ENCODE measurements at regions not wholly inside any gene's neighbourhood (a gene's known extent, or its start where the extent isn't known, plus 50 kb on each side); places are given as distances from the start of the nearest gene placed in this dataset.

GRCh38 chr10:79012567-79012966 is 56.2 kb upstream of the ZMIZ1 start:
- no peaks in the 10 kb centered on the region for H3K36me3 ChIP-seq
- no peaks in the 10 kb centered on the region for H3K4me1 ChIP-seq
- DNase-seq, result no peak
- ATAC-seq, result no peak
- TF ChIP-seq CTCF (IDR thresholded peaks at IDR 0.05), result no peak
- H3K27me3 ChIP-seq, result no peaks in the 10 kb centered on the region
- no peak overlapping the region for H3K27ac ChIP-seq
- H3K9me3 ChIP-seq, result peaks cover 0 to under 1% of the 10 kb centered on the region in 2 donors
- intact Hi-C loops (cut with DNase I), result no loop called here
- no peak overlapping the region for H3K4me3 ChIP-seq

DNA sequence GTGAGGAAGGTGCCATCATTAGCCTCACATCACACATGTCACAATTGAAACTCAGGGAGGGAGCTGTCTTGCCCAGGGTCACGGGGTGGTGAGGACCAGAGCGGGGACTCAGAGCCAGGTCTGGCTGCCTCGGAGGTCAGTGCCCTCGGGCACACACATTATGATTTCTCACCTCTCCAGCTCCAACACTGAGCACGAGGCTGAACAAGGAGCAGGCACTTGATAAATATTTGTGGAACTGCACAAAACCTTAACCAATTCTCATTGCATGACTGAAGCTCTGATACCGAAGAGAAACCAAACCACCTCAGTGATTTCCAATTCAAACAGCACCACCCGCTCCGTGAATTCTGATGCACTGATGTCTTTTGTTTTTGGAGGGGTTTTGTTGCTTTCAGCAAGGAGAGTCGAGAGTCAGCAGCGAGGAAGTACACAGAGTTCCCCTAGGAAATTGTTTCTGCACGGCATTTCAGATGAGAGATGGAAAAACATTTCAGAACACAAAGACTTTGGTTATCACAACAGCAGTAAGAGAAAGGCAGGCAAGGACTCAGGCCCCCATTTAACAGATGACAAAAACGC is 55.3 kb upstream of the ZMIZ1 start:
- no peak for TF ChIP-seq CTCF (IDR thresholded peaks at IDR 0.05)
- Histone ChIP-seq H3K27me3 (no peaks in the 10 kb centered on the region), H3K27ac (no peak overlapping the region), H3K4me1 (no peaks in the 10 kb centered on the region), H3K9me3 (peaks cover 0 to 8% of the 10 kb centered on the region in 2 donors), H3K4me3 (no peak overlapping the region), H3K36me3 (no peaks in the 10 kb centered on the region)
- intact Hi-C loops (cut with DNase I), result no loop called here
- ATAC-seq (no peak), DNase-seq (no peak)

GRCh38 chr10:79014796-79015195 is 54.0 kb upstream of the ZMIZ1 start:
- ATAC-seq, result no peak
- no peak for DNase-seq
- Histone ChIP-seq H3K27ac (no peak overlapping the region), H3K27me3 (no peaks in the 10 kb centered on the region), H3K36me3 (no peaks in the 10 kb centered on the region), H3K9me3 (peaks cover 0 to 8% of the 10 kb centered on the region in 2 donors), H3K4me3 (no peak overlapping the region), H3K4me1 (no peaks in the 10 kb centered on the region)
- intact Hi-C loops (cut with DNase I), result no loop called here
- TF ChIP-seq CTCF (IDR thresholded peaks at IDR 0.05), result no peak

DNA sequence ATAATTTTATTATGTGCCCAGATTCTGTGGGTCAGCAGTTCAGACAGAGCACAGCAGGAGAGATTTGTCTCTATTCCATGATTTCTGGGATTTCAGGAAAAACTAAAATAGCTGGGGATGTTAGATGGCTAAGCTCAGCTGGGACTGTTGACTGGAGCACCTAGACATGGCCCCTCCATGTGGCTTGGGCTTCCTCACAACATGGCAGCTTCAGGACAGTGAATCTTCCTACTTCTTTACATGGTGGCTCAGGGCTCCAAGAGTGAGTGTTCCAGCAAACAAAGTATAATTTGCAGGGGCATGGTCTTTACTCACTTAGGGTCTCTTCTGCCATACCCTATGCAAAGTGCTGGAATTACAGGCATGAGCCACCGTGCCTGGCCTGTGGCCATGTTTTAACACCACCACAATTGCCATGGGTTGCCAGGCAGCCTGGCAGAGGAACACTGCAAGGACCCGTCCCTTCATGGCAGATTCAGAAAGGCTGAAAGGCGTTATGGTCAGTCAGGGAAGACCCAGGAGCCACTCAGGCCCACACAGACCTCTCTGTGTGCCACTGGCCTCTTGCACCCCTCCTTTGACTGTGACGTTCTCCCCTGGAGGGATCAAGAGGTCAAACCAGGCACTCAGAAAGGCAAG is 50.8 kb upstream of the ZMIZ1 start:
- DNase-seq, result no peak
- peaks cover 0 to 3% of the 10 kb centered on the region in 2 donors for H3K4me1 ChIP-seq
- no peak for ATAC-seq
- H3K36me3 ChIP-seq, result no peaks in the 10 kb centered on the region
- intact Hi-C loops (cut with DNase I), result no loop called here
- H3K4me3 ChIP-seq, result no peak overlapping the region
- H3K9me3 ChIP-seq, result peaks cover 0 to 8% of the 10 kb centered on the region in 2 donors
- no peak for TF ChIP-seq CTCF (IDR thresholded peaks at IDR 0.05)
- H3K27ac ChIP-seq, result no peak overlapping the region
- no peaks in the 10 kb centered on the region for H3K27me3 ChIP-seq

DNA sequence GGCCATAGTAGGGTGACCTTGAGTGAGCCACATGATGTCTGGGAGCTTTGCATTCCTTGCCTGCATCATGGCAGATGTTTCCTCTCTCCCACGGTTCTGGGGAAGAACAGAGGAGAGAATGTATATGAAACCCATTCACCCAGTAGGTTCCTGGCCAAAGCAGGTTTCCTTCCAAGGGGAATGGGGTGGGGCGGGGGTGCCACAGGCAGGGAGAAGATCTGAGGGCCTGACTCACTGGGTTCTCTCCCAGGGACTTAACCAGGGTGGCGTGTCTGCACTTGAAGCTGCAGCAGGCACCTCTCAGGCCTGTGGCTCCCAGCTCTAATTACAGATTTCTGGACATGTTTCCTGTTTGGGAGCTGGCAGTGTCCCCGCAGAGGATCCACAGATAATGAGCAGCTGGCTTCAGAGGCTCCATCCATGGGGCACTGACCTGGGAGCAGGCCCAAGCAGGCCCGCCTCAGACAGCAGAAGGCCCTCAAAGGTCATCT is 50.2 kb upstream of the ZMIZ1 start:
- ATAC-seq, result no peak
- intact Hi-C loops (cut with DNase I), result no loop called here
- DNase-seq, result peak in 2 of 4 donors; percentile 65 to 67
- TF ChIP-seq CTCF (IDR thresholded peaks at IDR 0.05), result no peak
- H3K27me3 ChIP-seq, result no peaks in the 10 kb centered on the region
- no peak overlapping the region for H3K4me3 ChIP-seq
- peaks cover 0 to 8% of the 10 kb centered on the region in 2 donors for H3K4me1 ChIP-seq
- no peak overlapping the region for H3K27ac ChIP-seq
- no peaks in the 10 kb centered on the region for H3K36me3 ChIP-seq
- H3K9me3 ChIP-seq, result peaks cover 0 to 8% of the 10 kb centered on the region in 2 donors

Data from left lung (tissue), 4 donors.